HG02870 (cell line): ENCODE measurements at regions not wholly inside any gene's neighbourhood (a gene's known extent, or its start where the extent isn't known, plus 50 kb on each side); places are given as distances from the start of the nearest gene placed in this dataset.
"Not testable (repeated sequence)": the region's sequence is repeated elsewhere in the genome, so short reads cannot be mapped to it uniquely, and the experiment has no call there.

Experiments used
- ATAC-seq: cut with Tn5 transposase; IDR thresholded peaks from one replicate; pipeline ENCODE4 v1.9.1; 2021; ENCODE audit warnings: mild to moderate bottlenecking, moderate library complexity; ENCODE audit not compliant: unreplicated experiment

DNA sequence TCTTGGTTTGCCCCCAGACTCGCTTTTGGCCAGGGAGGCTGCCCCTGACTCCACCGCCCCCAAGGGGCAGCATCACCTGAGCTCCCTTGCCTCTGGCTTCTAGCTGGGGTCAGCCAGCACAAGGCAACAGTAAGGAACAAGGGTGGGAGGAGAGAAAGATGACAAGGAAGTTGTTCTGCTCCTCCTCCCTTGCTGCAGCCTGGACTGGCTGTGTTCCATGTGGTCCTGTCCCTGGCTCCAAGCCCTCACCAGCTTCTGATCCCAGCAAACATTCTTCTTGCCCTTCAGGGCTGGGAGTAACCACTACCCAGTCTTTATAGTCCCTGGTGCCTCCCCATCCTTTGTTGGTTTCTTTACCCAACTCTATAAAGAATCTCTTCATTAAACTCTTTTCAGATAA lies 100.3 kb upstream of the SPIN1 start:
- no peak for ATAC-seq

- ATAC-seq = no peak
Observed at GRCh38 chr9:88280816-88281382, 107.3 kb upstream of the SPIN1 start.

DNA sequence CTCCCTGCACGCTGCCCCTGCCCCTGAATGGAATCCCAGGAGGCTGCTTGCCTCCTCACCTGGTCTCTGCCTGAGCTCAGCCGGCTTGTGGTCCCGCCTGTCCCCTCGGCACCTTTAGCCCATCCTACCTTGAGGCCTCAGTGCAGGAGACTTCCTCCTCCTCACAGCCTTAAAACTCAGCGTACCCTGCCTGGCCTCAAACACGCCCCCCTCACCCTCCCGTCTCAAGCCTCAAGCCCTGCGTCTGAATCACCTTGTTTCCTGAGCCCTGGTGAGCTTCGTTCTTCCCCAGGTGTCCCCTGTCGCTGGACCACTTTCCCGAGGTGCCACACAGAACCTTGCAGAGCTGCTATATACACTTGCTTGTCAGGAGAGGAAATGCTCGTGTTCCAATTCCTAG lies 110.2 kb upstream of the SPIN1 start:
- no peak for ATAC-seq

GRCh38 chr9:88274078-88274477 lies 114.2 kb upstream of the SPIN1 start:
- ATAC-seq = no peak

DNA sequence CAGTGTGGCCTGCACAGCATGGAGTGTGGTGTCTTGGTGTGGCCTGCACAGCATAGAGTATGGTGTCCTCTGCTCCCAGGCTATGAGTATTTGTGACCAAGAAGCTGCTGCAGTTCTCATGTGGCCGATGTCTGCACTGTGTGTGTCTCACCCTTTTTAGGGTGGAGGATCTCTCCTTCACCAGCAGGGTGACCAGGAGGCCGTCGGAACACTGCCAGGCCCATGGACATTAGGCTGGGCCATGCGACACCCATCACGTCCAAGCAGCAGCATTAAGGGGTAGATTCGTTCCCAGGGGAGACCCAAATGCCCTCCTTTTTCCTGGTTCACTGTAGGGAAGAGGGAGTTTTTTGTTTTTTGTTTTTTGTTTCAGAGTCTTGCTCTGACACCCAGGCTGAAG lies 115.3 kb upstream of the SPIN1 start:
- no peak for ATAC-seq

GRCh38 chr9:88270413-88270812 lies 117.8 kb upstream of the SPIN1 start:
- ATAC-seq = no peak

DNA sequence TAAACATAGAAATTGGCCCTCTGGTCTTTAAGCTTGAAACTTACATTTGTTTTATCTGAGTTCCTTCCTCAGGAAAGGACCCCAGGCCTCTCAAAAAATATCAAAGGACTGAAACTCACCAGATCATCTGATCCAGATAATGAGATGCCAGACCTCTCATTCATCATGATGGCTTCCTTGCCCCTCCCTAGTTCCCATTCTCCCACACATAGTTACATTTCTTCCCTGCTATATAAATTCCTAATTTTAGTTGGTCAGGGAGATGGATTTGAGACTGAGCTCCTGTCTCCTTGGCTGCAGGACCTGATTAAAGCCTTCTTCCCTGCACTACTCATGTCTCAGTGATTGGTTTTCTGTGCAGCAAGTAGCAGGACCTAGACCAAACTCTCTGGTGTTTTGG lies 119.4 kb upstream of the SPIN1 start:
- no peak for ATAC-seq

DNA sequence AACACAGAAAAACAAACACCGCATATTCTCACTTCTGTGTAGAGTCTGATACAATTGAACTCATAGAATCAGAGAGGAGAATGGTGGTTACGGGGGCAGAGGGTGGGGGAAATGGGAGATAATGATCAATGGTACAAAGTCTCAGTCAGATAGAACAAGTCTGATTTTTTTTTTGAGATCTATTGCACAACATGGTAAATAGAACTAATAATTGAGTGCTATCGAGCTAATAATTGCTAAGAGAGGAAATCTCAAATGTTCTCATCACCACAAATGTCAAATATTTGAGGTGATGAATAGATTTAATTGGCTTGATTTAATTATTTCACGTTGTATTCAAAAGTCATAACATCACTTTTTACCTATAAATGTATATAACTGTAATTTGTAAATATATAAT lies 121.0 kb upstream of the SPIN1 start:
- ATAC-seq = no peak

GRCh38 chr9:88266416-88266815 lies 121.8 kb upstream of the SPIN1 start:
- no peak for ATAC-seq

DNA sequence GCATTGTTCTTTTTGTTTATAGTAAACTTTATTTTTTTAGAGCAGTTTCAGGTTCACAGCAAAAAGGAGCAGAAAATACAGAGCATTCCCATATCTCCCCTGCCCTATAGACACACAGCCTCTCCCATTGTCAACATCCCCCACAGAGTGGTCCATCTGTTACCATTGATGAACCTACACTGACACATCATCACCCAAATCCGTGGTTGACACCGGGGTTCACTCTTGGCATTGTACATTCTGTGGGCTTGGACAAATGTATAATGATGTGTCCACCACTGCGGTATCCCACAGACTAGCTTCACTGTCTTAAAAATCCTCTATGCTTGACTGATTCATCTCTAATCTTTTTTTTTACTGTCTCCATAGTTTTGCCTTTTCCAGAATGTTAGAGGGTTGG lies 120.7 kb upstream of the SPATA31C2 start:
- ATAC-seq = no peak

DNA sequence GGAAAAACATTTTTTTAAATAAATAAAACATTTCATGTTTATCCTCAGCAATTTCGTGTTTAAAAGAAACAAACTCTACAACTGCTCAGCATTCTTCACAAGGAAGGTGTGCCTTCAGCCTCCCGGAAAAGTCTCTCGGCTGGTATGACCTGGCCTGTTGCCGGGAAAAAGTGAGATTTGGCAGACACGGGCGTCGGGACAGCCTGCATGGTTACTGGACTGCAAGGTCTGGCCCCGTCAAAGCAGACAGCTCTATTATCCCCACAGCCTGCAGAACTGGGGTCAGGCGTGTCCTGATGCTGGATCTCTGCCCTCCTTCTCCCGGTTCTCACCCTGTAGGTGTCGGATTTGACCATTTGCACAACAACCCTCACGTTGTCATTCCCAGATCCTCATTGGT lies 120.3 kb upstream of the SPATA31C2 start:
- ATAC-seq = no peak

- ATAC-seq = no peak
Observed at GRCh38 chr9:88258024-88258423, 119.7 kb upstream of the SPATA31C2 start.

- ATAC-seq = no peak
Observed at GRCh38 chr9:88256216-88256615, 117.9 kb upstream of the SPATA31C2 start.

DNA sequence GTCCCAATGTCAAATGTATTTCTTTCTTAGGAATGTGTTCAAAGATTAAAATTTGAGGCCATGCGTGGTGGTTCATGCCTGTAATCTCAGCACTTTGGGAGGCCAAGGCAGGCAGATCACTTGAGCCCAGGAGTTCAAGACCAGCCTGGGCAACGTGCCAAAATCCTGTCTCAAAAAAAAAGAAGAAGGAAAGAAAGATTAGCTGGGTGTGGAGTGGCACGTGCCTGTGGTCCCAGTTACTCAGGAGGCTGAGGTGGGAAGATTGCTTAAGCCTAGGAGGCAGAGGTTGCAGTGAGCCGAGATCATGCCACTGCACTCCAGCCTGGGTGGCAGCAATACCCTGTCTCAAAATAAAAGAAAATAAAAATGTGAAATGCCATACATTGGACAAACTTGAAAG lies 117.5 kb upstream of the SPATA31C2 start:
- ATAC-seq = not testable (repeated sequence)

- ATAC-seq = no peak
Observed at GRCh38 chr9:88251903-88252302, 113.6 kb upstream of the SPATA31C2 start.

DNA sequence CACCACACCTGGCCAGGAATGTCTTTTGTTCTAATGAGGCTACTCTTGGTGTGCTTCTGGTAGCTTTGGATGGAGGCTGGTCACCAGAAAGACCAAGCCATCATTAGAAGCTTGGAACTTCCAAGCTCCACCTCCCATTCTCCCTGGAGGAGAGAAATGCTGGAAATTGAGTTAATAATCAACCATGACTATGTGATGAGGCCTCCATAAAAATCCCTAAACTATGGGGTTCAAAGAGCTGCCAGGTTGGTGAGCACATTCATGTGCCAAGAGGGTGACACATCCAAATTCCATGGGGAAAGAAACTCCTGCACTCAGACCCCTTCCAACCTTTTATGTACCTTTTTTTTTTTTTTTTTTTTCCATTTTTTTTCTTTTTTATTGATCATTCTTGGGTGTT lies 105.5 kb upstream of the SPATA31C2 start:
- no peak for ATAC-seq

GRCh38 chr9:88242879-88243278 lies 104.6 kb upstream of the SPATA31C2 start:
- no peak for ATAC-seq

GRCh38 chr9:88237991-88238571 lies 99.8 kb upstream of the SPATA31C2 start:
- no peak for ATAC-seq

- no peak for ATAC-seq
Observed at GRCh38 chr9:88237479-88237961, 99.2 kb upstream of the SPATA31C2 start.

GRCh38 chr9:88236511-88237478 lies 98.5 kb upstream of the SPATA31C2 start:
- ATAC-seq = no peak

GRCh38 chr9:88235615-88236014 lies 97.3 kb upstream of the SPATA31C2 start:
- ATAC-seq = no peak

DNA sequence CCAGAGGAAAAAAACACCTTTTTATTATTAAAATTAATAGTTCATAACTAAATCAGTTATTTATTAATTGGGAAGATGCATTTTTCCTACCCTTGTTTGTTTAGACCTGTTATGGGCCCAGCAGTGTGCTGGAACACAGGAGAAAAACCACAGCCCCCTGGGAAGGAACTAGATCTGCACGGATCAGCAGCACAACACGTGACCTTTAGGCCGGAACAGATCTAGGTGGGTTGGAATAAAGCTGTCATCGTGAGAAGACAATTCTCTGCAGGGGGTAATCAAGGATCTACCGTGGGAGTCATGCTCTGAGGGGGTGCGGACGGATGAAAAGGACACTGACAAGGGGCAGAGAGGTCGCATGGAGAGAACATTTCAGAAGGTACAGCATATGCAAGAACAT lies 95.8 kb upstream of the SPATA31C2 start:
- no peak for ATAC-seq
